ENCODE measurements at regions not wholly inside any gene's neighbourhood (a gene's known extent, or its start where the extent isn't known, plus 50 kb on each side); places are given as distances from the start of the nearest gene placed in this dataset.

DNA sequence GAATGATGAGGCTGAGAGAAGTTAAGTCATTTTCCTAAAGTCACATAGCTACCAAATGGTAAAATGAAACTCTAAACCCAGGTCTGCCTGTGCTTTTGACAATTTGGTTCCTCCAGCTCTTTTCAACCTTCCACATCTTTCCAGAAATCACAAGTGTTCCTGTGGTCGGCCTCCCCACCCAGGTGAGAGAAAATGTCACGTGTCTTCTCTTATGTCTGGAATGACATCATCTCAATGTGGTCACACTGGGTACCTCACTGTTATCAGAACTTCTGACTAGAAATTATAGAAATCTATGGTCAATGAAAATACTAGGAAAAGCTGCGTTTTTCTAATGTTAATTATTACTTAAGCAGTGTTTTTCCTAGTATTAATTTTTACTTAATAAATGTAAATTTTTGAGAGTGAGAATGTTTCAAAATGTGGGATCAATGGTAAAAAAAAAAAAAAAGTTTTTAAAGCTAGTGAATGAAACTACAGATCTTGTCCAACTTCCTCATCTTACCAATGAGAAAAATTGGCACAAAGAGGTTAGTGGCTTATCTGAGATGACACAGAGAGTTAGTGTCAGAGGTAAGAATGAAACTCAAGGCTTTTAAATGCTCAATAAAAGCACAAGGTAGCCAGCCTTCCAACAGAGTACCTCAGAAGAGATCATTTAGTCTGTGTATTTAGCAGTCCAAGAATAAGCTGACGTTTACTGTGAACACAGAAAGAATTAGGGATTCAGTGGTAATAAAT lies 228.7 kb upstream of the NR4A3 start:
- DNase-seq (ENCODE audit: low spot score) = no peak

DNA sequence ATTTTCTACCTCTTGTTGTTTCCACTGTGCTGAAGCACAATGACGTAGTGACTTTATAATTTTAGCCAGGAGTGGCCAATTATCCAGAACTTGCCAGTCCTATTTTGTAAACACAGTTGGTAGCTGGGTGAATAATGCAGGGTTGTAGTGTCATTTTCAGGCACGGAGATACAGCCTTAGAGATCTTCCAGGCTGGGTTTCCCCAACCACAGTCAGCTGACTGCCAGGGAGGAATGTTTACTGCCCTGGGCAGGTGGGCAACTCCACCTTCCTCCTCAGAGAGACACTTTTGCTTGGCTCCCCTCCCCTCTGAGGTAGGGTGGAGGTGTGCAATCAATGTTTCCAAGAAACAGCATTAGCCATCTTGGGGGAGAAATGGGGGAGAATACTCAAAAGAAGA lies 228.1 kb upstream of the NR4A3 start:
- DNase-seq (ENCODE audit: low spot score) = no peak

DNA sequence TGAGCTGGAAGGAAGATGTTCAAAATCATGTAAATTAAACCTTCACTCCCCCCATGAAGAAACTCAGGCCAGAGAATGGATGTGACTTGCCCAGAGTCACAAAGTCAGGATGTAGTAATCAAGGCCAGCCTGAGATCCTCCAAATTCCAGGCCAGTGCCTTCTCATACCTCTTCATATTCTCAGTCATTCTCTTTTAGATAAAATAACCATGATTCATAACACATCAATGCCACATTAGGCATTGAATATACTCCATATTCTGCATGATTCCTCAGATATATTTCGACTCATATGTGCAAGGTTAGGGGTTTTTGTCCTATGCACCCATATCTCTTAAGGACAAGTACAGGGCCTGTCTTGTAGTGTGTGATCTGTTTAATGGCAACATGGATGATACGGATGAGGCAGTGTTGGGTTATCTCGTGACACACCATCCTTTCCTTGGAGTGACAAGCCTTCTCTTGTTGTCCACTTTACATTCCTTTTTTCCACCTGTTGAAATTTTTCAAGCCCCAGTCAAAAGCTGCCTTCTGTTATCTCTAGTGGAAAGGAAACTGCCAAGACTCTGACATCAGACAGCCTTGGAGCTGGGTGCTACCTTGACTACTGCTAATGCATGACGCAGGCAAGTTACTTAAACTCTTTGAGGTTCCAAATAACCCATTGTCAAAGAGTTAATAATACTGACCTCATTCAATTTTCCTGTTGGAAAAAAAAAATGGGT lies 227.5 kb upstream of the NR4A3 start:
- DNase-seq (ENCODE audit: low spot score) = no peak

DNA sequence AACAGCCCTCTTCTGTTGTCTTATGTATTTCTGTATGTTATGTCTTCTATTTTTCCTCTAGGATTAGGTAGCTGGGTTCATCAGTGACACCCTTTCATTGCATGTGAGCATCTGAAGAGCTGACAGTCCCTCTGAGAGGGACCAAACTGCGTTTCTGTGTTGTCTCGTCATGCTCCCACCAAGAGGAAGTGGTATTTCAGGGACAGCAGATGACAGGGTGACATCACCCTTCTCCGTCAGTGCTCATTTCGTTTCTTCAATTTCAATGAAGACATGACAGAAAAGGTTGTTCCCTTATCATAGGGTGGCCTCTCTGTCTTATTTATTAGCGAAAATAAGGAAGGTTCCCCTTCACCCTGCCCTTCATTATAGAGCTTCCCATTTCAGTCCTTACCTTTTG lies 225.9 kb upstream of the NR4A3 start:
- no peak for DNase-seq (ENCODE audit: low spot score)

DNA sequence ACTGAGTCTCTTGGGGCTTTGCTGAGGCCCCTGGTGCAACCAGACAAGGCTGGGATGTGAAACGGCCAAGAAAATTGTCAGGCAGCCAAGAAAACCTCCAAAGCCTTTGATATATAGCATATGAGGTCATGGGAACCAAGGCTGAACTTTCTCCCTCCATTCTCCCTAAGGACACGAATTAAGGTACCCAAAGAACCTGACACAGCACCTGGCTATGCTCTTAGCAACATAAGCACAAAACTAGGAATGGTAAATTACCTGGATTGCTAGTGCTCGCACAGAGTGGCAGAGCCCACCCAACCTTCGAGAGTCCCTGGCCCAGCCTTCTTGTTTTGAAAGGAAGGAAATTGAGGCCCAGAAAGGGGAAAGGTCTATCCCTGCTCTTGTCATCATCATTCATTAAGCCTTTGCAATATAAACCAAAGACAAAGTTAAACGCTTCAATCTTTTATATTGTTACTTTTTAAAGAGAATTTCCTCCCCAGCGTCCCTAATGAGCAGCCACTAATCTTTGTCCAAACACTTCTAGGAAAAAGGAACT lies 220.0 kb upstream of the NR4A3 start:
- DNase-seq (ENCODE audit: low spot score) = no peak

DNA sequence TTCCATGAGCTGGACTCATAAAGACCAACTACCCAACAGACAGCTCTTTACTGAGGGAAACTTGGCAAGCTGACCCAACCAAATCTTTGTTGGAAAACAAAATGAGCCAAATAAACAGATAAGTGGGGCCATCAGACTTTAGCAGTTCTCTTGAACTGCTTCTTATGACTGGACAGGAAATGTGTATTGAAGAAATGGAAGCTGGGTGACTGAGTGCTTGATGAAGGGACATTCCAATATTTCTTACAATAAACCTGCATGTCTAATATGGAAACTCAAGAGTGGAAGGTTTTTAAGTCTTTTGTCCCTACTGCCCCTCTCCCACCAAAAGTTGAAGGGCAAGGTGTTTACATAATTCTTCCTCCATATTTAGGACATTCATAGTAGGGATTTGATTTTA lies 218.8 kb upstream of the NR4A3 start:
- no peak for DNase-seq (ENCODE audit: low spot score)

DNA sequence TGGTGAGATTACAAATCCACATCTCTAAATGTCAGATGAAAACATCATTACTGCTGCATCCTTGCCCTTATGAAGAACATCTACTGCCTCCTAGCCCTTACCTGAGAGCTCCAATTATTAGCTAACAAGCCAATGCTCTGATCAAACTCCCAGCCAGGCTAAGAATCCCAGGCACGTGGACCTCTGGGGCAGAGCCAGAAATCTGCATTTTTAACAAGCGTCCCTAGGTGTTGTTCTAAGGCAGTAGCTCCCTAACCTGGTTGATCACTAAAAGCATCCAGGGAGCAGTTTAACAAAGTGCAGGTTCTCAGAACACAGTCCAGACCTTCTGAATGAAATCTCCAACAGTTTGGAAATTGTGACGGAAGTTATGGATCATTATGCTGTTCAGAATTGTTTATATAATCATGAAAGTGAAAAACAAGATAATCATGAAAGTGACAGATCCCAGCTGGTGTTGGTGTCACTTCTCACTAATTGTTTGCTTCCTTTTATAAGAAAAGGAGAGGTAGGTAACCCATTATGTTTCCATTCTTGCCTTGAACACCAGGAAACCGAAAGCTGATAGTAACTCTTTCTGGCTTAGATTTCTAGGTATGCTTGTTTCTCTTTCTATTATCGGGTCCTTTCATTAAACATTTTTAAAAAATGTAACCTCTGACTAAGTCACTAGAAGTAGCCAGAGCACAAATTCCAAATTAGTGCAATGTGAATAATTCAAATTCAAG lies 216.5 kb upstream of the NR4A3 start:
- no peak for DNase-seq (ENCODE audit: low spot score)

DNA sequence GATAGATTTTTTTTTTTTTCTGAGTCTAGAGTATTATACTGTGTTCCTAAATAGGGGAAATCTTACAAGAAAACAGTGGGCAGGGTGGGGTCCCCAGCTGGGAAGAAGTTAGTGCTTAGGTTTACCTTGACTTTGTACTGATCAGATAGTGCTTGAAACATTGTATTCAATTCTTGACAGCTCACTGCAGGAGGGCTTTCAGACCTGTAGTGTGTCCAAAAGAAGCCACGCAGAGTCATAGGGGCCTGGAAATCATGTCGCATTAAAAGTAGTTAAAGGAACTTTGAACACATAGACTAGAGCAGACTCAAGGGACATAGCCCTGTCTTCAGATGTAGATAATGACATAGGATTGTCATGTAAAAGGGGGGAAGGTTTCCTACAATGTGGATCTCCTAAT lies 215.4 kb upstream of the NR4A3 start:
- no peak for DNase-seq (ENCODE audit: low spot score)

DNA sequence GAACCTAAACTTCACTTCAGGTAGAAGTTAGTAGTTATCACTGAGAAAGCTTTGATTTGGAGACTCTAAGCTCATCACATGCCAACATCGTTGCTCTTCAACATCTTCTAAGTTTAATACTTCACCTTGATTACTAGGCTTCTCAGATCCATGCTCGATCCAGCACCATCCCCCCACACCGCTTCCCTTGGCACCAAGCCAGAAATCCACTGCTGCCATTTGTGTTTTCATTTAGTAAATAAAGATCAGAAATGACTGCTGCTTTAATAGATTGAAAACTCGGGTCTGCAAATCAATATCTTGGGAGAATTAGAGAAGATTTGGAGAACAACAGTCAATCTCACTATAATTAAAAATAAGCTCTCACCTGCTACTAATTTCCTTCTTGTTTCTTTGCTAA lies 214.7 kb upstream of the NR4A3 start:
- no peak for DNase-seq (ENCODE audit: low spot score)

DNA sequence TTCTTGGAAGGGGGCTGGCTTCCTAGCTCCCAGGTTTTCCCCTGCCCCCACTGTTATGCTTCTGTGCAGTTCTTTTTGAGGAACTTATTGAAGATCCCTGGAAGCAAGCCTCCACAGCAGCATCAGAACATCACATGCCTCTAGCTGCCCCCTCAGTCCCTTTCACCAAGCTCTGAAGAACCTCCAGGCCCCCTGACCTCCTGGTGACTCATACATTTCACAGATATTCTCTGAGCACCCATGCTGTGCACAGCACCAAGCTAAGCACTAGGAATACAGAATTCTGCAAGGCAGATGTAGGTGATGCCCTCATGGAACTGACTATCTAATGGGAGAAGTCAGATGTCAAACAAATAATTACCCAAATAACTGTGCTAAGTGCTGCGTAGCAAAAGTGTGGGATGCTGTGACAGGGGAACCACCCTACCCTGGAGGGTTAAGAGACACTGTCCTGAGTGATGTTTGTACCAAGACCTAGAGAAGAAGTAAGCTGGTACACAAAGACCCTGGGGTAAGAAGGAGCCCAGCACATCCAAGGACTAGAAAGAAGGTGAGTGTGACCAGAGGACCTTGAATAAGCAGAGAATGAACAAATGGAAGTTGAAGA lies 213.7 kb upstream of the NR4A3 start:
- DNase-seq (ENCODE audit: low spot score) = no peak

DNA sequence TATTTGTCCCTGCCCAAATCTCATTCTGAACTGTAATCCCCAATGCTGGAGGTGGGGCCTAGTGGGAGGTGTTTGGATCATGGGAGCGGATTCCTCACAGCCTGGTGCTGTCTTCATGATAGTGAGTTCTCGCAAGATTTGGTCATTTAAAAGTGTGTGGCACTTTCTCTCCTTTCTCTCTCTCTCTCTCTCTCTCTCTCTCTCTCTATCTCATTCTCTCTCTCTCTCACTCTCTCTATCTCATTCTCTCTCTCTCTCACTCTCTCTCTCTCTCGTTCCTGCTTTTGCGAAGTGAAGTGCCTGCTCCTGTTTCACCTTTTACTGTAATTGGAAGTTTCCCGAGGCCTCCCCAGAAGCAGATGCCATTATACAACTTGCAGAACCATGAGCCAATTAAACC lies 207.3 kb upstream of the NR4A3 start:
- no peak for DNase-seq (ENCODE audit: low spot score)

DNA sequence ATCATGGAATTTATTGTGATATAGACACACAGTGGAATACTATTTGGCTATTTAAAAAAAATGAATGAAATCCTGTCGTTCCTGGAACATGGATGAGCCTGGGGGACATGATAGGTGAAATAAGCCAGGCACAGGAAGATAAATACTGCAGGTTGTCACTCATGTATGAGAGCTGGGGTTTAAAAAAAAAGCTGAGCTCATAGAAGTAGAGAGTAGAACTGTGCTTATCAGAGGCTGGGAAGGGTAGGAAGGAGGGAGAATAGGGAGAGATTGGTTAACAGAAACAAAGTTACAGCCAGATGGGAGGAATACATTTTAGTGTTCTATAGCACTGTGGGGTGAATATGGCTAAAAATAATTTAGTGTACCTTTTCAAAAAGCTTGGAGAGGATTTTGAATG lies 200.6 kb upstream of the NR4A3 start:
- no peak for DNase-seq (ENCODE audit: low spot score)

DNA sequence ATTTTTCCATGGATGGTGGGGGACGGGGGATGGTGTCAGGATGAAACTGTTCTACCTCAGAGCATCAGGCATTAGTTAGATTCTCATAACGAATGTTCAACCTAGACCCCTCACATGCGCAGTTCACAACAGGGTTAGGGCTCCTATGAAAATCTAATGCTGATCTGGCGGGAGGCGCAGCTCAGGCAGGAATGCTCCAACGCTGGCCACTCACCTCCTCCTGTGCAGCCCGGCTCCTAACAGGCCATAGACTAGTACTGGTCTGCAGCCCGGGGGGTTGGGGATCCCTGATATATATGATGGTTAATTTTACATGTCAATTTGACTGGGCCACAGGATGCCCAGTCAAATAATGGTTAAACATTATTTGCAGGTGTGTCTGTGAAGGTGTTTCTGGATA lies 199.0 kb upstream of the NR4A3 start:
- DNase-seq (ENCODE audit: low spot score) = no peak

DNA sequence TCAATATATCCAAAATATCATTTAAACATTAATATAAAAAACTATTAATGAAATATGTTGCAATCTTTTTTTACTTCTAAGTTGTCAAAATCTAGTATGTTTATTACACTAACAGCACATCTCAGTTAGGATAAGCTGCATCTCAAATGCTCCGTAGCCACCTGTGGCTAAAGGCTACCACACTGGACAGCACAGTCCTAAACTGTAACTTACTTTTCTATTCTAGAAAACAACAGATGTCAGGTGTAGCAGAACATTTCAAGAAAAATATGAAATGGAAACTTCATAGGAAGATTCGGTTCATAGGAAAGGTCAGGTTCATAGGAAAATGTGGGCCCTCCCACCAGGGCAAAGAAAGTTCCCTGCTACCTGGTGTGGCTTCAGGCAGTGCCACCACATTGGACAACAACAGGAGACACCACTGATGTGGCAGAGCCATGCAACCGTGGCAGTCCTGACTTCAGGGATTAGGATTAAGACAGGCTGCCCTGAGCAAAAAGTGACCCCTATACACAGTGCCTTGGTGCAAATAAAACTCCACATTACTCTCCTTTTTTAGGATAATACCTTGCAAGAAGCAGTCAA lies 197.8 kb upstream of the NR4A3 start:
- no peak for DNase-seq (ENCODE audit: low spot score)

DNA sequence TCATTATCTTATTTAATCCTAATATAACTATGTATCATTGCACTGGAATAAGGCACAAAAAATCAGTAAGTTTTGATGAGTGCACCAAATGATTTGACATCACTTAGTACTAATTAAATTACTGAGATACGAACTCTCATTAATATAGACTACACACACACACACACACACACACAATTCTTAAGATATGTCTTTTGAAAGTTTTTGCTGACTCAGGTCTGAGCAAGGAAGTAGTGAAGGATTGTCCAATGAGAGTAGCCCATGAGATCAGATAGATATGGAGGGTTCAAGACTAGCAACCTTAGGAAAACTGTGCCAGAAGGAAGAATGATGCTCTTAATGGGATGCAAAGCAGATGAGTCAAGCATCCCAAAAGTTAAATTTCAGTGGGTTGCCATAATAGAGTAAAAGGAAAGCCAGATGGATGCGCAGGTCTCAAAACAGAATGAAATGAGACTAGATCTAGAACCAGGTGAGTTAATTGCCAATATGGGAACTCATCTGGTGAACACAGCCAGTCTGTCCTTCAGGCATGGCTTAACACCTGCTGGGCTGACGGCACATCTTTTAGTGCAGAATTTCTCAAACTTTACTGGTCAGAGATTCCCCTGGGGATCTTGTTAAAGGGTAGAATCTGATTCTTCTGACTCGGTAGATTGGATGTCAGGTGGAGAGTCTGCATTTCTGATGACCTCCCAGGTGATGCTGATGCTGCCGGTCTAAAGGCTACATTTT lies 197.0 kb upstream of the NR4A3 start:
- no peak for DNase-seq (ENCODE audit: low spot score)

DNA sequence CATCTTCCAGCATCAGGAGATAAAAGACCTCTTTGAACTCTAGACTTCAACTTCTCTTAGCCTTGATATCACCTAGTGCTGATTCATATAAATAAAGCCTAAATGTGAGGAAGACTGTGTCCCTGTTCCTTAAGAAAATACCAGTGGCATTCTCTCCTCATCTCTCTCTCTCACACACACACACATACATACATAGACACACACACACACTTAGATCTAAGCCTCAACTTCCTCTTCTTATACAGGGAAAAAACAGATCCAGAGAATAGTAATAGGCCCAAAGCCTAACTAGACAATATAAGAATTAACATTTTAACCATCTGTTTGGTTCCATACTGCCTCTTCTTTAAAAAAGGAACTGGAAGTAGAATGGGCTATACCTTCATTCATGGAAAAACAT lies 195.3 kb upstream of the NR4A3 start:
- no peak for DNase-seq (ENCODE audit: low spot score)

DNA sequence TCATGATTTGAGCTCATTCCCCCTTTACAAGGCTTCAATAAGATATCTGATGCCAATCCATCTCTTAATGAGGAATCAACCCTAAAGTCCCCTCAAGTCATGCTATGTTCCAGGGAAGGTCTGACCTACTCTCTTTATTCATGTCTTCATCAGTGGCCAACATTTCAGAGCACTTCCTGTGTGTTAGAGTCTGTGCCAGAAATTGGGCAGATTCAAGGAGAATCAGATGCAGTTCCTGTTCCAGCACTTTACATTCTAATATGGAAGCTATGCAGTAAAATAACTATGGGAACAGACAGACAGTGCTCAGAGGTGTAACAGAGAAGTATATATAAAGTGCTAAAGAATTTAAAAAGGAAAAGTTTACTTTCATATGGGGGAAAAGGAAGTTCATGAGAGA lies 193.4 kb upstream of the NR4A3 start:
- DNase-seq (ENCODE audit: low spot score) = no peak

DNA sequence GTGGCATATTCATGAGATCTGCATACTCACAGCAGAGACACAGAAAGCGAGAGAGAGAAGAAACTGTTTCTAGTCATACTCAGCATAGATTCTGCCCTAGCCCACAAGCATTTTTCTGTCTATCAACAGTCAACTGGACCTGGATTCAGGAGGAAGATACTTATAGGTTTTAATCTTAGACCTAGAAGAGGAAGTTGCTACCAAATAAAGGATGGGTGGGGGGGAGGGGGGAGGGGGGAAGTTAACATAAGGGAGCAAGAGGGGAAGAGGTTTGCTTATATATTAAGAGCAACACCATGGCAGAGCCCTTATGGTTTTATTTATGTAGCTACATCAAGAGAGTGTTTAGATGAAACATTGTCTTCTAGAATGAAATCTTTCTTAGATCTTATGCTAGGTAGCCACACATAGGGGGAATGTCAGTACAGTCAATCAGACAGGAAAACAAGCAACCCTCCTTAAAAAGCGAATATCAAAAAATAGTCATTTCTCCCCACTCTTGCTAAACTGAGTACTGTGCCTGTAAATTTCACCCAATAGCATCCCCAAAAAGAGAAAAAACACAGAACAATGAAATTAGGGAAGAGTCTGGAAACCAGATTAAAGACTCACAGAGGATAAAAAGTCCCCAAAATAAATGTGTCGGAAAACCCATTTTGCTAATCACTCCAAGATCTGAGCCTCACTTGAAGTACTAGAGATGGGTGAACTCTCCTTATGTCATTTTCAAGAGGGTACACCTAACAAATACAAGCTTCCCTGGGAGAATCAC lies 192.7 kb upstream of the NR4A3 start:
- DNase-seq (ENCODE audit: low spot score) = no peak

DNA sequence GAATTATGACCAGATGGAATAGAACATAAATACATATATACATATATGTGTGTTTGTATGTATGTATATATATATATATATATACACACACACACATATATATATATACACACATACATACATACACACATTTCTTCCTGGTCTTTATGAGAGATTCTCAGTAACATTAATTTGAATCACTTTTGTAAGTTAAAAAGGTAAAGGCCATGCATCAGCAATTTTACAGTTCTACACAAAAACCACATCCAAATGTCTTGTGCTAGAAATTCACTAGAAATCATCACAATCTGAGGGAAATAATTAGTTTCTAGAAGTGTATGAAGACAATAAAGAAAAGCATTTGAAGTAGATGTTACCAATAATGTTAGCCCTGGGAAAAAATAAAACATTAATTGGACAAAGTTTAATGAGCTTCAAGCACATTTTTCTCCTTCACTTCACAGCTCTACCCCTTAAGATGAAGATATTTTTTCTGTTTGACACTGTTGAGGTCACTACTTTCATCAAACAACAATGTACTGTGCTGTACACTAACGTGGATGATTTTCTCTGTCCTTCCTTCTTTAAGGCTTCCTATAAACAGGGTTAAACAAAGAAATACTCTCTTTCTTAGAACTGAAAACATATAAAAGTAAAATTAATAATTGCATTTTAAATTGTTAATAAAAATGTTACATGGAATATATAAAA lies 189.2 kb upstream of the NR4A3 start:
- no peak for DNase-seq (ENCODE audit: low spot score)

DNA sequence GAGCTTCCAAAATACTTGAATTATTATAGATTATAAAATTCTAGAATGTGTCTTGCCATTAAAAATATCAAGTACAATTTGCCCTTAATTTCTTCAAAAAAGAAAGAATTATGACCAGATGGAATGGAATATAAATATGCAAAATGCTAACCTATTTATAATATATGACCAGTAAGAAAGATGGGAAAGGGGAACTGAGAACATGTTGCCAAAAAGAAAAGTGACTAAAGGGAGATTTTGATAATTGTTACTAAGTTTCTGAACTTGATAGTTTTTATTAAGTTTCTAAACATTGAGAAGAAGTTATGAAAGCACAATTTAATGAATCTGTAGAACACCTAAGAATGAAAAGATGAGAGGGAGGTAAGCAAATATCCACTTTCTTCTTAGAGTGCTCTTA lies 188.4 kb upstream of the NR4A3 start:
- DNase-seq (ENCODE audit: low spot score) = no peak
